ENCODE measurements at regions not wholly inside any gene's neighbourhood (a gene's known extent, or its start where the extent isn't known, plus 50 kb on each side); places are given as distances from the start of the nearest gene placed in this dataset.
A peak's percentile ranks its signal among the peaks of the same experiment; 100 is the strongest.

DNA sequence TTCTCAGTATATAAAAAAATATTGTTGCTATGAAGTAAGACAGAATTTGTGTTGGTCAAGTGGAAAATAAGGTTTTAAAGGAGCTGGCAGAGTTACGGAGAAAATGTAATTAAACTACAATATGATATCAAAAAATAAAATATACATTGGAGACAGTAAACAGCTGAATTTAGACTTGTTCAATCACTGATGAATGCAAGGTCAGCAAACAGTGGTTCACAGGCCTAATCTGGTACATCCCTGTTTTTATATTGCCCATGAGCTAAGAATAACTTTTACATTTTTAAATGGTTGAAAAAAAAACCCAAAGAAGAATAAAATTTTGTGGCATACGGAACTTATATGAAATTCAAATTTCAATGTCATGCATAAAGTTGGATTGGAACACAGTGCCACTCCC, 131.0 kb upstream of the TRIB2 start:
- FAIRE-seq: no peak
- no peak for TF ChIP-seq POU2F2 (IDR thresholded peaks at IDR 0.05; ENCODE audit: low read depth, low read length)
- no peak for TF ChIP-seq POLR2AphosphoS5 (IDR thresholded peaks at IDR 0.05; ENCODE audit: low read depth, low read length)
- no peak for TF ChIP-seq TAF1 (IDR thresholded peaks at IDR 0.05; ENCODE audit: low read depth, low read length)
- no peak for TF ChIP-seq PAX5 (IDR thresholded peaks at IDR 0.05; ENCODE audit: insufficient read depth, low read length, severe bottlenecking)
- TF ChIP-seq POLR2A (IDR thresholded peaks at IDR 0.05; ENCODE audit: low read depth, low read length): no peak
- no peak for TF ChIP-seq SPI1 (IDR thresholded peaks at IDR 0.05; ENCODE audit: low read depth, low read length)
- no peak for DNase-seq (ENCODE audit: insufficient read length, low spot score)

DNA sequence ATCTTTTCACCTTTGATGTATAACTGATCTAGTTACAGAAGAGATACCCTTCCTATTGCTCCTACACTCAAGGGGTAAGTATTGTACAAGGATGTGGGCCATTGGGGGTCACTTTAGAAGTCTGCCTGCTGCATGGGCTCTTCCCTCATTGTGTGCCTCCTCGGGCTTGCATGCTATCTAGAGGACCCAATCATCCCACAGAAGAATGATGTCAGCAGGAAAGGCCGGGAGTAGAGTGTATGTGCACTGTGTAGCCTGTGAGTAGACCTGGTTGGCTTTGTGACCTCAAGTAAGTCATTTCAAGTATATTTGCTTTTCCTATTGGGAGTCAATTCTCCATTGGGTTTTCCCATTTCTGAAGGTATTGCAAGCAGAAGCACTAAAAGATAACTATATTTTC, 129.5 kb upstream of the TRIB2 start:
- TF ChIP-seq POU2F2 (IDR thresholded peaks at IDR 0.05; ENCODE audit: low read depth, low read length) (no peak), SPI1 (IDR thresholded peaks at IDR 0.05; ENCODE audit: low read depth, low read length) (no peak), TAF1 (IDR thresholded peaks at IDR 0.05; ENCODE audit: low read depth, low read length) (no peak)

DNA sequence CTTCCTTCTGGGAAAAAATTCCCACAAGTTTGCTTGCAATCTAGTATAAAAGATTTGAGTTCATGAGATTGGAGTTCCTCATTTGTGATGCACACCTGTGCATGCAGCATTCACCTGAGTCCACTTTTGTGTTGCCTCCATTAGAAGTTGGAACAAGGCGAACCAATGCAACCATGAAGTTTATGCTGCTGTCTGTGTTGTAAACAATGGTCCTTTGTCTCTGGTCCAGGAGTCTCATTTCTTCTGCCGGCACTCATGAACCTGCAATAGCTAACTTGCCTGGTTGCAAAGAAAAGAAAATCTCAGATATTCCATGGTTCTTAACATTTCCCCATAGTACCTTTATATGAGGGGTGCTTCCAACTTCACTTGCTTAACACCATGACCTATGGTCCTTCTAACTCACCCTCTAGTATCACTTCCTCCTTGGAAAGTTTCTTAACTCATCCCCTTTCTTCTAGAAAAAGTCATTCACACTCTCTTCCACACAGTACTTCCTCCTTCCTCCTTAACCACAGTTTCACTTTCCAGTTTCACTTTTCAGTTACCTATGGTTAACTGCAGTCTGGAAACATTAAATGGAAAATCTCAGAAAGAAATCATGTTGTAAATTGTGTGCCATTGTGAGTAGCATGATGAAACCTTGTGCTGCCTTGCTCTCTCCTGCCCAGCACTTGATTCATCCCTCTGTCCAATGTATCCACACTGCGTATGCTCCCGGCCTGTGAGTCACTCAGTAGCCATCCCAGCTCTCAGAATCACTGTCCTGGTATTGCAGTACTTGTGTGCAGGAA, 128.8 kb upstream of the TRIB2 start:
- DNase-seq (ENCODE audit: insufficient read length, low spot score) (no peak), FAIRE-seq (peak; percentile 90)
- TF ChIP-seq TAF1 (IDR thresholded peaks at IDR 0.05; ENCODE audit: low read depth, low read length) (no peak), SPI1 (IDR thresholded peaks at IDR 0.05; ENCODE audit: low read depth, low read length) (peak; percentile 98), POLR2A (IDR thresholded peaks at IDR 0.05; ENCODE audit: low read depth, low read length) (no peak), POU2F2 (IDR thresholded peaks at IDR 0.05; ENCODE audit: low read depth, low read length) (no peak), PAX5 (IDR thresholded peaks at IDR 0.05; ENCODE audit: insufficient read depth, low read length, severe bottlenecking) (no peak)

More for the DNA sequence above, 129.5 kb upstream of the TRIB2 start:
- DNase-seq (ENCODE audit: insufficient read length, low spot score) (no peak), FAIRE-seq (no peak)

DNA sequence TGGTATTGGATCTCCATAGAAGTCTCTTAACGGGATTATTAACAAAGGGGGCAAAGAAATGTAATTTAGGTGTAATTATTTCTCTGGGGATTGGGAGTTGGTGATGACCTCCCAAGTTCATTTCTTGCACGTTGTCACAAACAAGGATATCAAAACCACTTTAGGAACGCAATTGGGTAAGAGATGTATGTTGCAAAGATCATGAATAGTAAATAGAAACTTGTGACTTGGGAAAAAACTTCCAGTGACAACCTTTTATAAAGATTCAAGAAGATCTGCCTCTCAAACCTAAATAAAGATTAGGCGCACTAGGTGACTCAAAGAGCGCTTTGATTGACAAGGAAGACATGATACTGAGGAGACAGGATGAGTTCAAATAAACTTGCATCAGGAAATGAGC, 127.8 kb upstream of the TRIB2 start:
- no peak for DNase-seq (ENCODE audit: insufficient read length, low spot score)
- no peak for FAIRE-seq
- no peak for TF ChIP-seq POLR2A (IDR thresholded peaks at IDR 0.05; ENCODE audit: low read depth, low read length)
- TF ChIP-seq SPI1 (IDR thresholded peaks at IDR 0.05; ENCODE audit: low read depth, low read length): no peak
- no peak for TF ChIP-seq POLR2AphosphoS5 (IDR thresholded peaks at IDR 0.05; ENCODE audit: low read depth, low read length)
- no peak for TF ChIP-seq TAF1 (IDR thresholded peaks at IDR 0.05; ENCODE audit: low read depth, low read length)
- TF ChIP-seq POU2F2 (IDR thresholded peaks at IDR 0.05; ENCODE audit: low read depth, low read length): no peak

DNA sequence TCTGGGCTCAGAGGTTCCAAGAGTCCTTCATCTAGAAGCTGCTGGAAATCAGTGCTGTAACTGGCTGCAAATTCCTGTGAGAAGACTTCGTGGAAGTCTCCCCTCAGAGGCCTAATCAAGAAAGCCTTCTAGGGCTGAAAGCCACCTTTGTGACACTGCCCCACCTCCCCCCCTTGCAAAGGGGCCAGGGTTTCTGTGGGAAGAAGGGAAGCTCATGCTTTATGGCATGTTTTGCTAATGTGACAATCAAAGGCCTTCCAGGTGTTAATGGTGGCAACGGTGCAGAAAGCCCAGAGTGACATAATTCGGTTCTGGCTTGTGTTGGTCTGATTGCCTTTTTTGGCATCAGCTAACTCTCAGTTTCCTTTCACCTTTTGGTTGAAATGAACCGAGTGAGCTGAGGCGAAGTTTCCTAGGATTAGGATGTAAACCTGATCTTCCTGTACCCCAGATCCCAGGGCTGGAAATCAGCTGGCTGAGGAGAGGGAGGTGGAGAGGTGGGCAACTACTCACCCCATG, 126.9 kb upstream of the TRIB2 start:
- FAIRE-seq: no peak
- no peak for TF ChIP-seq POU2F2 (IDR thresholded peaks at IDR 0.05; ENCODE audit: low read depth, low read length)
- no peak for TF ChIP-seq TAF1 (IDR thresholded peaks at IDR 0.05; ENCODE audit: low read depth, low read length)
- no peak for TF ChIP-seq PAX5 (IDR thresholded peaks at IDR 0.05; ENCODE audit: insufficient read depth, low read length, severe bottlenecking)
- TF ChIP-seq POLR2A (IDR thresholded peaks at IDR 0.05; ENCODE audit: low read depth, low read length): no peak
- TF ChIP-seq POLR2AphosphoS5 (IDR thresholded peaks at IDR 0.05; ENCODE audit: low read depth, low read length): no peak
- no peak for TF ChIP-seq SPI1 (IDR thresholded peaks at IDR 0.05; ENCODE audit: low read depth, low read length)

DNA sequence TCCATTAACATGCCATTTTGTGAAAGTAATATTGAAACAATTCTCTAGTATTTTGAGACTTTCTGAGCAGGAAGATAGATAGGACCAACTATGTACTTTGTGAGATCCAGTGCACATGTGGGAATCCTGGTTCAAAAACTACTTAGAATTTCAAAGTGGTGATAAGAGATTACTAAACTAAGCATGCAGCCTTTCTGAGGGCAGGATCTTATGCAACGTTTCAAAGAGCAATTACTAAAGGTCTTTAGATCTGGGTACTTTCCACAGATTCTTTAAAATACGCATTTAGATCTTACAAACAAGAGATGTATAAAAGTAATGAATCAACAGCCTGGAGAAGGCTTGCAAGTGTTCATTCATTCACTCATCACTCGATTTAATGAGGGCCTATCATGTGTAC, 124.4 kb upstream of the TRIB2 start:
- DNase-seq (ENCODE audit: insufficient read length, low spot score) (no peak), FAIRE-seq (no peak)
- no peak for TF ChIP-seq POU2F2 (IDR thresholded peaks at IDR 0.05; ENCODE audit: low read depth, low read length)
- TF ChIP-seq POLR2A (IDR thresholded peaks at IDR 0.05; ENCODE audit: low read depth, low read length): no peak

More for the DNA sequence above, 126.9 kb upstream of the TRIB2 start:
- DNase-seq (ENCODE audit: insufficient read length, low spot score): no peak

DNA sequence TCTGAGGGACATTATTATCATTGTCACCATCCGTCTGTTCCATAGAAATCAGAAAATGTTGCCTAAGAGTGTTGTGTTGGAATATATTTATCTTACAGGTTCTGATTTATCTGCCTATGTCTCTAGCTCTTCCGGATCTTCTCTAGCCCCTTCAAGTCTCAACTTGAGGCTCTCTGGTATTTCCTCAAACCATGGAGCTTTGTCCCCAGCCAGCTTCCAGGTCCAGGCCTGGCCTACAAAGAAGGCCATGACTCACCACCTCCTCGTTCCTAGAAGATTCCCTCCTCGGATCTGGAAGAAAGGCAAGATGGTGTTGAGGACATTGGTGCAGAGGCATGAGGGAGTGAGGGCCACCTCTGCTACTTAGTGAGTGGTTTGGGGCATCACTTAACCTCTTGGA, 122.1 kb upstream of the TRIB2 start:
- DNase-seq (ENCODE audit: insufficient read length, low spot score) (no peak), FAIRE-seq (no peak)
- TF ChIP-seq TAF1 (IDR thresholded peaks at IDR 0.05; ENCODE audit: low read depth, low read length) (no peak), POLR2A (IDR thresholded peaks at IDR 0.05; ENCODE audit: low read depth, low read length) (no peak), SPI1 (IDR thresholded peaks at IDR 0.05; ENCODE audit: low read depth, low read length) (no peak), POU2F2 (IDR thresholded peaks at IDR 0.05; ENCODE audit: low read depth, low read length) (no peak), PAX5 (IDR thresholded peaks at IDR 0.05; ENCODE audit: insufficient read depth, low read length, severe bottlenecking) (no peak), POLR2AphosphoS5 (IDR thresholded peaks at IDR 0.05; ENCODE audit: low read depth, low read length) (no peak)

DNA sequence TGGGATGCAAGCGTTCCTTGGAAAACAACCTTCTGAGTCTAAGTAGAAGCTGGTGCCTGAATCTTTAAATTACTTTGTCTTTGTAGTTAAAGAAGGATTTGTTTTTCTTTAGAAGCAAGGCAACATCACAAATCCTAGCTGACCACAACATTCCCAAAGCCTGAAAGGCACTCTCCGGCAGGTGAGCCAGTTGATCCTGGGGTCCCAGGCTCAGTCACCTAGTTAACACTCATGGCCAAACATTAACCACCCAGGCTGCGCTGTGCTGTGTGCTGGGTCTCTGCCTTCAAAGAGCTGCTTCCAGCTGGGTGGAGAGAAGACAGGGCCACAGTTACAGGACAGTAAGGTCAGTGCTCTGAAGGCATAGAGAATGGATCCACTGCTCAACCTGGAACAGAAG, 120.0 kb upstream of the TRIB2 start:
- DNase-seq (ENCODE audit: insufficient read length, low spot score): no peak
- TF ChIP-seq PAX5 (IDR thresholded peaks at IDR 0.05; ENCODE audit: insufficient read depth, low read length, severe bottlenecking): no peak
- no peak for TF ChIP-seq TAF1 (IDR thresholded peaks at IDR 0.05; ENCODE audit: low read depth, low read length)
- no peak for TF ChIP-seq POLR2A (IDR thresholded peaks at IDR 0.05; ENCODE audit: low read depth, low read length)
- no peak for TF ChIP-seq POU2F2 (IDR thresholded peaks at IDR 0.05; ENCODE audit: low read depth, low read length)
- no peak for TF ChIP-seq SPI1 (IDR thresholded peaks at IDR 0.05; ENCODE audit: low read depth, low read length)
- no peak for TF ChIP-seq POLR2AphosphoS5 (IDR thresholded peaks at IDR 0.05; ENCODE audit: low read depth, low read length)
- no peak for FAIRE-seq

DNA sequence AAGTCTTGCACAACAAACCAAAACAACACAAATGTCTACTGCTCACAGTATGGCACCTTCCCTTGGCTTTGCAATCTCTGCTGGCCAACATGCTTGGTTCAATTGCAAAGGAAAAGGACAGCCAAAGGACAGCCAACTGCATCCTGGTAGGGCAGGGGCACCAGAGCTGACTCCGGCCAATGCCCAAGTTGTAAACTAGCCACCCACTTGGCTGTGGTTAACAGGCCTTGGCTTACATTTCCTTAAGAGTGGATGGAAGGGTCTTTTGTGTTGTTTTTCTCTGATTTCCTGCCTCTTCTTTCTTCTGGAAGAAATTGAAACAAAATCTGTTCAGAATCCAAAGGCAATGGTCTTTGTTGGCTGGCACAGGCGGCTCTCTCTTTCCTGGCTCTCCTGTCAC, 119.1 kb upstream of the TRIB2 start:
- FAIRE-seq: no peak
- no peak for TF ChIP-seq PAX5 (IDR thresholded peaks at IDR 0.05; ENCODE audit: insufficient read depth, low read length, severe bottlenecking)
- no peak for TF ChIP-seq SPI1 (IDR thresholded peaks at IDR 0.05; ENCODE audit: low read depth, low read length)
- TF ChIP-seq POLR2AphosphoS5 (IDR thresholded peaks at IDR 0.05; ENCODE audit: low read depth, low read length): no peak
- TF ChIP-seq POLR2A (IDR thresholded peaks at IDR 0.05; ENCODE audit: low read depth, low read length): no peak
- TF ChIP-seq TAF1 (IDR thresholded peaks at IDR 0.05; ENCODE audit: low read depth, low read length): no peak
- no peak for TF ChIP-seq POU2F2 (IDR thresholded peaks at IDR 0.05; ENCODE audit: low read depth, low read length)
- no peak for DNase-seq (ENCODE audit: insufficient read length, low spot score)

DNA sequence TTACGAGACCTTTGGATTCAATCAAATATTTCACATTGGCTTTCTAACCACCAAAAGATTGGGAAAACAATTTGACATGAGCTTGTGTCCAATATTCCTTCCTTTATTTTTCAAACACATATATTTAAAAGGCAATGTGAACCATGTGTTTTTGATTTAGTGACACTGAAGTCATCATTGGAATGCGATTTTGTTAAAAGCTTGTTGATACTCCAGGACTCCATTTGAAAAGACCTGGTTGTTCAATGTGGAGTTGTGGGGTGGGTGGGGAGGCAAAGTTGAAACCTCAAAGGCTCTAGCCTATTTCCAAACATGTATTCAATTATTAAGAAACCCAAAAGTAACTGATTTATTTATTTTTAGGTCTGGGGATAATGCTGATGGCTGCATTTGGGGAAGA, 114.1 kb upstream of the TRIB2 start:
- DNase-seq (ENCODE audit: insufficient read length, low spot score) (no peak), FAIRE-seq (no peak)
- TF ChIP-seq POLR2A (IDR thresholded peaks at IDR 0.05; ENCODE audit: low read depth, low read length) (no peak), PAX5 (IDR thresholded peaks at IDR 0.05; ENCODE audit: insufficient read depth, low read length, severe bottlenecking) (no peak), POLR2AphosphoS5 (IDR thresholded peaks at IDR 0.05; ENCODE audit: low read depth, low read length) (no peak), SPI1 (IDR thresholded peaks at IDR 0.05; ENCODE audit: low read depth, low read length) (no peak), TAF1 (IDR thresholded peaks at IDR 0.05; ENCODE audit: low read depth, low read length) (no peak), POU2F2 (IDR thresholded peaks at IDR 0.05; ENCODE audit: low read depth, low read length) (no peak)
